Peyer's patch (tissue), 4 donors: ENCODE measurements at regions not wholly inside any gene's neighbourhood (a gene's known extent, or its start where the extent isn't known, plus 50 kb on each side); places are given as distances from the start of the nearest gene placed in this dataset.

ENCODE experiments used
- DNase-seq, 3 donors: peaks; one replicate each; pipeline ENCODE4 v3.0.0-alpha.2; 2017 to 2019
- H3K27ac ChIP-seq, 4 donors: fragments of 200-600 bp; sonication (generic); one replicate each; pipeline ENCODE4 v1.5.1; 2016 to 2019
- H3K27me3 ChIP-seq, 2 donors: fragments of 200-600 bp; sonication (generic); one replicate each; pipeline ENCODE4 v1.5.1; 2019
- H3K36me3 ChIP-seq, 3 donors: fragments of 200-600 bp; sonication (generic); one replicate each; pipeline ENCODE4 v1.5.1; 2016 to 2019
- H3K4me1 ChIP-seq, 4 donors: fragments of 200-600 bp; sonication (generic); one replicate each; pipeline ENCODE4 v1.5.1; 2016 to 2019
- H3K4me3 ChIP-seq, 4 donors: fragments of 200-600 bp; sonication (generic); 1 replicate in 3 of 4; 2 replicates in 1 of 4; pipeline ENCODE4 v1.5.1; 2016 to 2019; ENCODE audit warnings: mild to moderate bottlenecking in 1 of 4
- H3K9me3 ChIP-seq, 4 donors: fragments of 200-600 bp; sonication (generic); one replicate each; pipeline ENCODE4 v1.5.1; 2016 to 2019; ENCODE audit warnings: mild to moderate bottlenecking in 1 of 4
- CTCF ChIP-seq, 6 experiments: fragments of 450-650 bp in 4 of 6; fragments of 200-600 bp in 2 of 6; sonication (generic) in 1 of 6; IDR thresholded peaks; one replicate each; pipeline ENCODE4 v1.5.1; 2017 to 2019; ENCODE audit warnings: antibody characterized with exemption in 6 of 6, mild to moderate bottlenecking in 3 of 6, moderate library complexity in 1 of 6
- POLR2A ChIP-seq, 2 donors: fragments of 450-650 bp; IDR thresholded peaks; one replicate each; pipeline ENCODE4 v1.5.1; 2017; ENCODE audit warnings: antibody characterized with exemption in 2 of 2, mild to moderate bottlenecking in 2 of 2, moderate library complexity in 2 of 2
- small RNA-seq, 2 donors: library from RNA; depleted of rRNA; stranded (forward); fragments of <200 nt; gene quantifications; one replicate each; pipeline ENCODE3, GENCODE V24; 2016

- H3K4me3 ChIP-seq = no peak overlapping the region
These were observed 57.9 kb upstream of the FSHB start for GRCh38 chr11:30172883-30173311.

GRCh38 chr11:30174265-30175020 lies 56.4 kb upstream of the FSHB start:
- DNase-seq = no peak
- Histone ChIP-seq H3K9me3 (peaks cover 0 to 12% (median 0%) of the 10 kb centered on the region in 4 donors), H3K36me3 (no peaks in the 10 kb centered on the region), H3K4me1 (no peaks in the 10 kb centered on the region), H3K4me3 (no peak overlapping the region), H3K27ac (no peak overlapping the region), H3K27me3 (no peaks in the 10 kb centered on the region)
- TF ChIP-seq POLR2A (IDR thresholded peaks at IDR 0.05) (no peak), CTCF (IDR thresholded peaks at IDR 0.05) (no peak)

More at GRCh38 chr11:30172883-30173311, 57.9 kb upstream of the FSHB start:
- Histone ChIP-seq H3K9me3 (peaks cover 0 to 6% (median 0%) of the 10 kb centered on the region in 4 donors), H3K27ac (no peak overlapping the region), H3K4me1 (no peaks in the 10 kb centered on the region), H3K36me3 (no peaks in the 10 kb centered on the region), H3K27me3 (no peaks in the 10 kb centered on the region)
- no peak for DNase-seq
- TF ChIP-seq POLR2A (IDR thresholded peaks at IDR 0.05) (no peak), CTCF (IDR thresholded peaks at IDR 0.05) (no peak)

Small RNAs in the stretch of these regions (small RNA-seq; reads per million reads assigned to genes)
- 0 reads per million in 2 donors for gene AL358944.1
